ENCODE measurements at regions not wholly inside any gene's neighbourhood (a gene's known extent, or its start where the extent isn't known, plus 50 kb on each side); places are given as distances from the start of the nearest gene placed in this dataset.

- no peak for DNase-seq
- Histone ChIP-seq H3K36me3 (replicated peaks) (no peaks in the 10 kb centered on the region), H3K27me3 (replicated peaks) (no peaks in the 10 kb centered on the region), H3K27ac (no peak overlapping the region), H3K4me3 (ENCODE audit: low read depth, low read length) (no peak overlapping the region)
- in situ Hi-C loops (cut with HindIII; ENCODE audit: low pct_ligation_motif_present, low sequenced_read_pairs), result no loop called here
- no peak for TF ChIP-seq CTCF (IDR thresholded peaks at IDR 0.05; ENCODE audit: low read depth, low read length, missing control alignments)
Measured at GRCh38 chrX:19179389-19179788, 57.1 kb upstream of the ADGRG2 start.

GRCh38 chrX:19181345-19181744 is 59.1 kb upstream of the ADGRG2 start:
- no peak for TF ChIP-seq CTCF (IDR thresholded peaks at IDR 0.05; ENCODE audit: low read depth, low read length, missing control alignments)

GRCh38 chrX:19182785-19183184 is 60.5 kb upstream of the ADGRG2 start:
- Histone ChIP-seq H3K4me3 (ENCODE audit: low read depth, low read length) (no peak overlapping the region), H3K27ac (no peak overlapping the region), H3K36me3 (replicated peaks) (no peaks in the 10 kb centered on the region), H3K27me3 (replicated peaks) (no peaks in the 10 kb centered on the region)
- TF ChIP-seq CTCF (IDR thresholded peaks at IDR 0.05; ENCODE audit: low read depth, low read length, missing control alignments), result no peak
- in situ Hi-C loops (cut with HindIII; ENCODE audit: low pct_ligation_motif_present, low sequenced_read_pairs), result no loop called here
- DNase-seq, result no peak

More at GRCh38 chrX:19181345-19181744, 59.1 kb upstream of the ADGRG2 start:
- Histone ChIP-seq H3K4me3 (ENCODE audit: low read depth, low read length) (no peak overlapping the region), H3K27ac (no peak overlapping the region), H3K36me3 (replicated peaks) (no peaks in the 10 kb centered on the region), H3K27me3 (replicated peaks) (no peaks in the 10 kb centered on the region)
- in situ Hi-C loops (cut with HindIII; ENCODE audit: low pct_ligation_motif_present, low sequenced_read_pairs), result no loop called here
- no peak for DNase-seq

- no peak for TF ChIP-seq CTCF (IDR thresholded peaks at IDR 0.05; ENCODE audit: low read depth, low read length, missing control alignments)
- Histone ChIP-seq H3K4me3 (ENCODE audit: low read depth, low read length) (no peak overlapping the region), H3K27me3 (replicated peaks) (no peaks in the 10 kb centered on the region), H3K36me3 (replicated peaks) (no peaks in the 10 kb centered on the region), H3K27ac (no peak overlapping the region)
- DNase-seq, result no peak
- in situ Hi-C loops (cut with HindIII; ENCODE audit: low pct_ligation_motif_present, low sequenced_read_pairs), result no loop called here
Measured at GRCh38 chrX:19183761-19184477, 61.7 kb upstream of the ADGRG2 start.

GRCh38 chrX:19188566-19188965 is 66.3 kb upstream of the ADGRG2 start:
- no peak for TF ChIP-seq CTCF (IDR thresholded peaks at IDR 0.05; ENCODE audit: low read depth, low read length, missing control alignments)
- H3K27ac ChIP-seq, result no peak overlapping the region
- no peak overlapping the region for H3K4me3 ChIP-seq (ENCODE audit: low read depth, low read length)
- DNase-seq, result no peak
- H3K27me3 ChIP-seq (replicated peaks), result no peaks in the 10 kb centered on the region
- H3K36me3 ChIP-seq (replicated peaks), result no peaks in the 10 kb centered on the region
- in situ Hi-C loops (cut with HindIII; ENCODE audit: low pct_ligation_motif_present, low sequenced_read_pairs), result no loop called here

GRCh38 chrX:19190902-19191301 is 68.6 kb upstream of the ADGRG2 start:
- in situ Hi-C loops (cut with HindIII; ENCODE audit: low pct_ligation_motif_present, low sequenced_read_pairs), result no loop called here
- no peak for DNase-seq
- no peaks in the 10 kb centered on the region for H3K27me3 ChIP-seq (replicated peaks)
- no peak overlapping the region for H3K4me3 ChIP-seq (ENCODE audit: low read depth, low read length)
- no peak overlapping the region for H3K27ac ChIP-seq
- no peak for TF ChIP-seq CTCF (IDR thresholded peaks at IDR 0.05; ENCODE audit: low read depth, low read length, missing control alignments)
- H3K36me3 ChIP-seq (replicated peaks), result no peaks in the 10 kb centered on the region

Measured in brain microvascular endothelial cell (primary cell).